Keratinocyte (primary cell): ENCODE measurements at regions not wholly inside any gene's neighbourhood (a gene's known extent, or its start where the extent isn't known, plus 50 kb on each side); places are given as distances from the start of the nearest gene placed in this dataset.

Source experiments
- DNase-seq: peaks from one replicate; pipeline ENCODE4 v3.0.0-alpha.2; 2011; ENCODE audit warnings: low read depth, missing footprints, low spot score
- FAIRE-seq: peaks from 2 replicates; lab custom pipeline; 2011; peaks lifted over from hg19 to GRCh38; lab: Jason Lieb, UNC
- H2AFZ ChIP-seq: 2 replicates; pipeline ENCODE4 v1.6.0; 2012; ENCODE audit warnings: low read length, control low read depth, inconsistent platforms; ENCODE audit not compliant: control insufficient read depth
- H3K27ac ChIP-seq: 2 replicates; pipeline ENCODE4 v1.5.1; 2011; ENCODE audit warnings: low read length; ENCODE audit not compliant: control insufficient read depth, insufficient read depth
- H3K27me3 ChIP-seq: 3 replicates; pipeline ENCODE4 v1.6.0; 2011; ENCODE audit warnings: low read length; ENCODE audit not compliant: control insufficient read depth, insufficient read depth; ENCODE audit errors: extremely low read depth
- H3K36me3 ChIP-seq, 2 experiments: 2 replicates in 1 of 2; 3 replicates in 1 of 2; pipeline ENCODE4 v1.5.1; 2011; ENCODE audit warnings: low read length in 2 of 2, mild to moderate bottlenecking in 1 of 2; ENCODE audit not compliant: control insufficient read depth in 2 of 2, insufficient read depth in 2 of 2; ENCODE audit errors: extremely low read depth in 1 of 2
- H3K4me1 ChIP-seq: 3 replicates; pipeline ENCODE4 v1.5.1; 2011; ENCODE audit warnings: low read length; ENCODE audit not compliant: control insufficient read depth, insufficient read depth; ENCODE audit errors: extremely low read depth
- H3K4me2 ChIP-seq: 3 replicates; pipeline ENCODE4 v1.6.0; 2011; ENCODE audit warnings: low read depth, low read length; ENCODE audit not compliant: control insufficient read depth, insufficient read depth; ENCODE audit errors: extremely low read depth
- H3K4me3 ChIP-seq, 3 experiments: fragments of 200-600 bp in 1 of 3; sonication (generic) in 1 of 3; 2 replicates in 2 of 3; 3 replicates in 1 of 3; pipeline ENCODE4 v1.5.1; 2011 to 2016; ENCODE audit warnings: low read length in 3 of 3, mild to moderate bottlenecking in 3 of 3, control low read depth in 2 of 3, inconsistent platforms in 1 of 3, low read depth in 1 of 3, mixed read lengths in 1 of 3, mixed run types in 1 of 3, moderate library complexity in 1 of 3; ENCODE audit not compliant: control insufficient read depth in 2 of 3, insufficient read depth in 2 of 3; ENCODE audit errors: extremely low read depth in 1 of 3
- H3K79me2 ChIP-seq: 2 replicates; pipeline ENCODE4 v1.6.0; 2012; ENCODE audit warnings: low read length; ENCODE audit not compliant: control insufficient read depth, insufficient read depth
- H3K9ac ChIP-seq: 3 replicates; pipeline ENCODE4 v1.6.0; 2011; ENCODE audit warnings: low read length; ENCODE audit not compliant: control insufficient read depth, insufficient read depth; ENCODE audit errors: extremely low read depth
- H3K9me1 ChIP-seq: 3 replicates; pipeline ENCODE4 v1.6.0; 2011; ENCODE audit warnings: low read length; ENCODE audit not compliant: control insufficient read depth, insufficient read depth; ENCODE audit errors: extremely low read depth
- H3K9me3 ChIP-seq: 2 replicates; pipeline ENCODE4 v1.5.1; 2012; ENCODE audit warnings: low read depth, low read length; ENCODE audit not compliant: control insufficient read depth
- H4K20me1 ChIP-seq: 3 replicates; pipeline ENCODE4 v1.6.0; 2011; ENCODE audit warnings: low read length; ENCODE audit not compliant: control insufficient read depth, insufficient read depth; ENCODE audit errors: extremely low read depth
- EZH2 ChIP-seq: IDR thresholded peaks from one replicate; pipeline ENCODE4 v1.6.1; 2012; ENCODE audit warnings: inconsistent platforms, mild to moderate bottlenecking, low read length, moderate library complexity
- dilution Hi-C: fragments of 300-500 bp; cut with MboI; formaldehyde crosslinking; loops from one replicate; pipeline ENCODE4 v1.7.0; 2020; ENCODE audit warnings: low sequenced_read_pairs; ENCODE audit not compliant: extremely low pct_ligation_motif_present
- TF ChIP-seq, protein P1 (sequence below), 3 experiments: IDR thresholded peaks in 1 of 3; conservative IDR thresholded peaks in 1 of 3; optimal IDR thresholded peaks in 1 of 3; 2 replicates in 2 of 3; 3 replicates in 1 of 3; pipeline versions ENCODE3 to v1.5.1; 2011; ENCODE audit warnings: low read length in 3 of 3, mild to moderate bottlenecking in 3 of 3, moderate library complexity in 2 of 3, control low read depth in 1 of 3, inconsistent platforms in 1 of 3; ENCODE audit not compliant: insufficient read depth in 2 of 3; ENCODE audit errors: extremely low read depth in 1 of 3

DNA sequence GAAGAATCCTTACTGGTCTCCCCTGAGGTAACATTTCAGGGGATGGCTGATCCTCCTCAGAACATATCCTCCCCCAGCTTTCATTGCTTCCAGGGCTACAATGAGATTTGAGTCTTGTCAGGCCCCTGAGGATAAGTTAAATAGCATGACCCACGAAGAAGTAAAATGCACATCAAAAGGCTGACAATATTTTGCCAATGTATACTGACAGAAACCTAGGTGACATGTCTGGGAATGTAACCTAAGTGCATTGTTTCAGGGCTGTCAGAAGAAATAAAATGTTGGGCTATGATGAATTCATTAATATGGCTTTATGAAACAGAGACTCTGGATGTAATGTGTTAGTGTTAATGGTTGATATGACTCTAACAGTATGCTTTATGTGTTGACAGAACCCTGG lies 471.5 kb downstream of the HDGFL1 start:
- H3K27me3 ChIP-seq = no peaks in the 10 kb centered on the region
- no peaks in the 10 kb centered on the region for H3K79me2 ChIP-seq
- H3K4me3 ChIP-seq = no peak overlapping the region
- no peaks in the 10 kb centered on the region for H3K9me1 ChIP-seq
- H3K27ac ChIP-seq = no peak overlapping the region
- no peak overlapping the region for H2AFZ ChIP-seq
- no peak overlapping the region for H3K4me2 ChIP-seq
- FAIRE-seq = no peak
- H3K4me1 ChIP-seq = no peaks in the 10 kb centered on the region
- TF ChIP-seq EZH2 = no peak
- TF ChIP-seq, protein P1, sequence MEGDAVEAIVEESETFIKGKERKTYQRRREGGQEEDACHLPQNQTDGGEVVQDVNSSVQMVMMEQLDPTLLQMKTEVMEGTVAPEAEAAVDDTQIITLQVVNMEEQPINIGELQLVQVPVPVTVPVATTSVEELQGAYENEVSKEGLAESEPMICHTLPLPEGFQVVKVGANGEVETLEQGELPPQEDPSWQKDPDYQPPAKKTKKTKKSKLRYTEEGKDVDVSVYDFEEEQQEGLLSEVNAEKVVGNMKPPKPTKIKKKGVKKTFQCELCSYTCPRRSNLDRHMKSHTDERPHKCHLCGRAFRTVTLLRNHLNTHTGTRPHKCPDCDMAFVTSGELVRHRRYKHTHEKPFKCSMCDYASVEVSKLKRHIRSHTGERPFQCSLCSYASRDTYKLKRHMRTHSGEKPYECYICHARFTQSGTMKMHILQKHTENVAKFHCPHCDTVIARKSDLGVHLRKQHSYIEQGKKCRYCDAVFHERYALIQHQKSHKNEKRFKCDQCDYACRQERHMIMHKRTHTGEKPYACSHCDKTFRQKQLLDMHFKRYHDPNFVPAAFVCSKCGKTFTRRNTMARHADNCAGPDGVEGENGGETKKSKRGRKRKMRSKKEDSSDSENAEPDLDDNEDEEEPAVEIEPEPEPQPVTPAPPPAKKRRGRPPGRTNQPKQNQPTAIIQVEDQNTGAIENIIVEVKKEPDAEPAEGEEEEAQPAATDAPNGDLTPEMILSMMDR (optimal IDR thresholded peaks at IDR 0.05 in 1 of 3, IDR thresholded peaks at IDR 0.05 in 1 of 3, conservative IDR thresholded peaks at IDR 0.05 in 1 of 3; ENCODE audit: extremely low read depth in 1 of 3, insufficient read depth in 2 of 3, low read length in 3 of 3) = no peak
- H3K9me3 ChIP-seq = no peaks in the 10 kb centered on the region
- dilution Hi-C loops = no loop called here
- H4K20me1 ChIP-seq = no peaks in the 10 kb centered on the region
- no peak for DNase-seq
- no peaks in the 10 kb centered on the region for H3K36me3 ChIP-seq
- no peak overlapping the region for H3K9ac ChIP-seq

DNA sequence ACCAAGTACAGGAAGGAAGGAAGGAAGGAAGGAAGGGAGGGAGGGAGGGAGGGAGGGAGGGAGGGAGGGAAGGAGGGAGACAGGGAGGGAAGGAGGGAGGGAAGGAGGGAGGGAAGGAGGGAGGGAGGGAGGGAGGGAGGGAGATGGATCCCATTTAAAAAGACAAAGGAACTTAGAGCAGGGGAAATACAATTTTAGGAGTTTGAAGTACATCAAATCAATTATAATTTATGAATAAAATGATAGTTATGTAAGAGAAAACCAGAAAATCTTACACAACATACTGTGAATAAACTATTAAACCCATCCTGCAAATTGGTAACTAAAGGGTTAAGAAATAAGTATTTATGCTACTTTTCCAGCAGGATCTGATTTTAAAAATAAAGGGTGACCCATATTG lies 475.9 kb downstream of the HDGFL1 start:
- no peaks in the 10 kb centered on the region for H3K27me3 ChIP-seq
- no peak overlapping the region for H3K9ac ChIP-seq
- dilution Hi-C loops = no loop called here
- H3K9me3 ChIP-seq = no peaks in the 10 kb centered on the region
- no peaks in the 10 kb centered on the region for H3K36me3 ChIP-seq
- TF ChIP-seq EZH2 = no peak
- TF ChIP-seq, protein P1 (optimal IDR thresholded peaks at IDR 0.05 in 1 of 3, IDR thresholded peaks at IDR 0.05 in 1 of 3, conservative IDR thresholded peaks at IDR 0.05 in 1 of 3; ENCODE audit: extremely low read depth in 1 of 3, insufficient read depth in 2 of 3, low read length in 3 of 3) = no peak
- no peaks in the 10 kb centered on the region for H3K4me1 ChIP-seq
- H3K27ac ChIP-seq = no peak overlapping the region
- H4K20me1 ChIP-seq = no peaks in the 10 kb centered on the region
- H3K9me1 ChIP-seq = no peaks in the 10 kb centered on the region
- no peak overlapping the region for H2AFZ ChIP-seq
- DNase-seq = no peak
- H3K4me3 ChIP-seq = no peak overlapping the region
- FAIRE-seq = no peak
- no peak overlapping the region for H3K4me2 ChIP-seq
- H3K79me2 ChIP-seq = no peaks in the 10 kb centered on the region
